HG02623 (cell line): ENCODE measurements at regions not wholly inside any gene's neighbourhood (a gene's known extent, or its start where the extent isn't known, plus 50 kb on each side); places are given as distances from the start of the nearest gene placed in this dataset.
"Not testable (repeated sequence)": the region's sequence is repeated elsewhere in the genome, so short reads cannot be mapped to it uniquely, and the experiment has no call there.

Experiments
- ATAC-seq: cut with Tn5 transposase; IDR thresholded peaks from one replicate; pipeline ENCODE4 v1.9.1; 2021; ENCODE audit warnings: moderate library complexity; ENCODE audit not compliant: unreplicated experiment

DNA sequence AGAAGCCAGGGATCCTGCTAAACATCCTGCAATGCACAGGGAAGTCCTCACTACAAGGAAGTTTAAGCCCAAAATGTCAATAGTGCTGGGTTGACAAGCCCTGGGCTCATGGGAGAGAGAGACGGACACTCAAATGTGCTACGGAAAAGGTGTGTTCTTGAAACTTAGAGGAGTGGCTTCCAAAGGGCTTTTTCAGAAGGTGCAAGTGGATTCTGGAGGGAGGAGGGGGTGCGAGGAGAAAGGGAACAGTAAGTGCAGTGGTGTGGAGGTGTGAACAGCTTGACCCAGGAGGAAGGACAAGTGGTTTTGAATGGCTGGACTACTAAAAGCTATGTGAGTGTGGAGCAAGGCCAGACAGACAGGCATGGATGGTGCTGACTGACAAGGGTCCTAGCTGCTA, 50.4 kb upstream of the CECR2 start:
- ATAC-seq = no peak

DNA sequence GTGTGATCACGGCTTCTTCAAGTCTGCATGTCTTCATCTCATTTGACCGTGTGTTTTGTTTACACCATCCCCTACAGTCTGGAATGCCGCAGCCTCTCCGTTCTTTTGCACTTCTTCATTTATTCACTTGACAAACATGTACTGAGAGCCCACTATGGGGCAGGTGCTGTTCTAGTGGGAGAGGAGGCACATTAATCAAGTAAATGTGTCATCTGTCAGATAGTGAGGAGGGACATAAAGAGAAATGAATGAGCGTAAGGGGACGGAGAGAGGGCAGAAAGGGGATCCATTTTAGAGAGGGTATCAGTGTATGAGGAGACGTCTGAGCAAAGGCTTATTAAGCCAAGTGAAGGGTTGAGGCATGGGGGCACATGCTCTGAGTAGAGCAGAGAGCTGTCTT, 54.0 kb upstream of the CECR2 start:
- no peak for ATAC-seq

DNA sequence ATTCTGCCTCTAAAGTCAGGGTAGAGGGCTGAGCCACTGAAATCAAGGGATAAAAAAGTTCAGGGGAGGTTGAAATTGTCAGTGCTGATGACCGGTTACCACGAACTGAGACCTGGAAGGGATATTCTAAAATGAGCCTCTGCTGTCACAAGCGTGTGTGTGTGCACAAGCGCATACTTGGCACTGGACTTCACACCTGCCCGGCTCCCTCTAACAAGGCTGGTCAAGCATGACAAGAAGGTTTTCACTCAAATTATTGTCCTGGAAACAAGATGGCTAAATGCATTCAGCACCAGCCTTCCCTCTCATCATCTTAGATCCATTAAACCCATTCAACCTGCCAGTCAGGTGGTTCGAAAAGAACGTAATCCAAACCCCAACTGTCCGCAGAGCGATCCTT, 54.8 kb upstream of the CECR2 start:
- no peak for ATAC-seq

DNA sequence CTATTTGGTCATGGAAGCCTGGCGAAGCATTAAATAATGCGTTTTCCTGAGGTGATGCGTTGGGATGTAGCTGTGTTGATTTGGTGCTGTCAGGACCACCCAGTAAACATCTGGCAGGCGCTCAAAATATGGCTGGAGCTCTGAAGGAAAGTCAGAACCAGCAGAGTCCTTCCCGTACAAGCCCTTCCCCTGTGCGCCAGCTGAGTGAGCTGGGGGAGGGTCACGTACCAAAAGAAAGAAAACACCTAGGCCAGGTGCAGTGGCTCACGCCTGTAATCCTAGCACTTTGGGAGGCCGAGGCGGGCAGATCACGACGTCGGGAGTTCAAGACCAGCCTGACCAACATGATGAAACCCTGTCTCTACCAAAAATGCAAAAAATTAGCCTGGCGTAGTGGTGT, 55.6 kb upstream of the CECR2 start:
- ATAC-seq = no peak

DNA sequence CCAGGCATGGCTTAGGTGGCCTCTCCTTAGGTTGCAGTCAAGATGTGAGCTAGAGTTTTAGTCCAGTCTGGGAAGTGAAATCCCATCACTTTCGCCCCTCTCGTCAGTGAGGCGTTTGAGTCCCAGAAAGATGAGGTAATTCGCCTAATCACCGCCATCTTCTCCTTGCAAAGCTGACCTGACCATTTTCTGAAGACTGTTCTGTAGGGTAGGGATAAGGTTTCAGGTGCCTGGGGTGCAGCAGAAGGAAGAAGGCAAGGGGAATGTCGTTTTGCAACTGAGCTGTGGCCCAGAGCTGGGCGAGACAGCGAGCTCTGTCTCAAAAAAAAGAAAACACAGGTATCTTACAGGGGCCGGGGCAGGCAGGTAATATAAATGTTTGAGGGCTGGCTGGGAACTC, 61.7 kb upstream of the CECR2 start:
- ATAC-seq = no peak

DNA sequence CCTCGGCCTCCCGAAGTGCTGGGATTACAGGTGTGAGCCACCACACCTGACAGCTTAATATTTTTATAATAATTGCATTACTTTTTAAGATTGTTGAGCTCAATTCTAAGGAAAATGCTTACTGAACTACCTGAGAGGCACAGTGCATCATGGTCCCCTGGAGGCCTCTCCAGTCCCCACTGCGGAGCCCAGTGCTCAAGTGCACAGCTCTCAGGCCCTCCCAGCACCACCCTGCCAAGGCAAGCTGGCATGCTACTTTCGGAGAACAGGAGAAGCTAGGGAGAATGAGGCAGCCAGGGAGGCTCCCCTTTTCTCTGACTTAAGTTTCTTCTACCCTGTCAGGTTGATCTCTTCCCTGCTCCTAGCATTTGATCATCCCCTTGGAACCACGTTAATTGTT, 64.2 kb upstream of the CECR2 start:
- ATAC-seq = no peak

DNA sequence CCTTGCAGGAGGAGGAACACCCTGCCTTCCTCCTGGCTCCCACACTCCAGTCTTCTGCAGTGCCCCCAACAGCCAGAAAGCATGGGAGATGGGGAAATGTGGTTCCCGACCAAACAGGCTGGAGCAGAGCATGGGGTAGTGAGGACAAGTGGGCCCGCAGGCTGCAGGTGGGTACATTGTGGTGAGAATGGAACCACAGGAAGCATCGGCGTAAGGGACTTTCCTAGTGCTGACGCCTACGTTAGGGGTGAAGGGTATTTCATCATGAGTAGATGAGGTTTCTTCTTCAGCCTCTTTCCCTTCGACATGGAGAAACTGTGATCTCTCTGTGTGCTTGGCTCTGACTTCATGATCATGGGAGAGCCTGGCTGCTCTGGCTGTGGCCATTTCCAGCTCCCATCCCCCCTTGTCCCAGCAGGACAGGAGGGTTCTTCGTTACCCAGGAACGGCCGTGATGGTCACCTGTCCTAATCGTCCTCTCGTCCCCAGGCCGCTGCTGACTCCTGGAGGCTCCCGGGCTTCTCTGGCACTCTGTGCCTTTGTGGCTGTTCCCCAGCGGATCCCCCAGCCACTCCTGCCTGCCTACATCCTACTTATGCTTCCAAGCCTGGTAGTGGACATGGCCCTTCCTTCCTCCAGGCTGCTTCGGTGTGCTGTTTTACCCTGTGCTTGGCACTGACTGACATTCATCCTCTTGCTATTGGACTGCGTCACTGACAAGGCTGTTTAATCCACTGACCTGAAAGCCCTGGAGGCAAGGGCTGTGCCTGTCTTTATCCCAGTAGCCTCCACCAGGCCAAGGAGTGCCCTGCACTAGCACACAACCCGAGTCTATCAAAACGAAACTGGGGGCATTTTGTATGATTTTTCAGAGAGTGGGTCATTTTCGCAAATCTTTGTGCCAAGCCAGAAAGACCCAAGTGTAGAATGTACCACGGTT, 65.2 kb upstream of the CECR2 start:
- peak; percentile 83 for ATAC-seq

DNA sequence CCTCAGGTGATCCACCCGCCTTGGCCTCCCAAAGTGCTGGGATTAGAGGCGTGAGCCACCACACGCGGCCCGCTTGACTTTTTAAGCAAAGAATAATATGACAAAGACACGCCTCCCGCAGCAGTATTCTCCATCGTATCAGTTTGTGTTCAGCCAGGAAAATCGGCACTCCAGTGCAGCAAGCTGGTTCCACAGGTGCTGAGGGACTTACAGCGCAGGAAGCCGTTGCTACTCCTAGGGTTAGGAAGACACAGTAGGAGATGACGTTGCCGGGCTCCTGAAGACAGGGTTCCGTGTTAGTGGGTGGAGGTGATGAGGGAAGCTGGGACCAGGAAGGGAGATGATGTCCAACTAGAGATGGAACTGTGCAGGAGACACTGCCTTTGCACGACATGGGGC, 65.8 kb upstream of the CECR2 start:
- no peak for ATAC-seq

DNA sequence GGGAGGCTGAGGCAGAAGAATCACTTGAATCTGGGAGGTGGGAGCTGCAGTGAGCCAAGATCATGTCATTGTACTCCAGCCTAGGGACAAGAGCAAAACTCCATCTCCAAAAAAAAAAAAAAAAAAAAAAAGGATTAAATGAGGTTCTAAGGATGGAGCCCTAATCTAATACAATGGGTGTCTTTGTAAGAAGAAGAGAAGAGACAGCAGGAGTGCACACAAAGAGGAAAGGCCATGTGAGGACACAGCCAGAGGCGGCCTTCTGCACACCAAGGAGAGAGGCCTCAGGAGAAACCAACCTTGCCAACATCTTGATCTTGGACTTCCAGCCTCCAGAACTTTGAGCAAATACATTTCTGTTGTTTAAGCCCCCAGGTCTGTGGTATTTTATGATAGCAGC, 66.6 kb upstream of the CECR2 start:
- no peak for ATAC-seq

DNA sequence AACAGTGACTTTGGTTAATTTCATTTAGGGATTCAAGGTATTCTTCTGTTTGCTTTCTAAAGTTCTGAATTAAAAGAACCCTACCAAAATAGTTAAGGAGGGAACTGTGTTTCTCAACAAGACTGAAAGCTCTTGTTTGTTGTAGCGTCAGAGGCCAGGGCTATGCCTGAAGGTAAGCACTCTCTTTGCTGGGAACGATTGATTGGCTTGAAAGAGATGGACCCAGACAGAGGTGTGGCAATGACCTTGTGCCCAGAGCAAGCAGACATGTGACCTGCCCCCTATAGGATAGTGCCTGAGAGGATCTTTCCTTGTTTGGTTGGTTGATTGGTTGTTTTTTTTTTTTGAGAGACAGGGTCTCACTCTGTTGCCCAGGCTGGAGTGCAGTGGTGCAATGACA, 68.3 kb upstream of the CECR2 start:
- no peak for ATAC-seq

DNA sequence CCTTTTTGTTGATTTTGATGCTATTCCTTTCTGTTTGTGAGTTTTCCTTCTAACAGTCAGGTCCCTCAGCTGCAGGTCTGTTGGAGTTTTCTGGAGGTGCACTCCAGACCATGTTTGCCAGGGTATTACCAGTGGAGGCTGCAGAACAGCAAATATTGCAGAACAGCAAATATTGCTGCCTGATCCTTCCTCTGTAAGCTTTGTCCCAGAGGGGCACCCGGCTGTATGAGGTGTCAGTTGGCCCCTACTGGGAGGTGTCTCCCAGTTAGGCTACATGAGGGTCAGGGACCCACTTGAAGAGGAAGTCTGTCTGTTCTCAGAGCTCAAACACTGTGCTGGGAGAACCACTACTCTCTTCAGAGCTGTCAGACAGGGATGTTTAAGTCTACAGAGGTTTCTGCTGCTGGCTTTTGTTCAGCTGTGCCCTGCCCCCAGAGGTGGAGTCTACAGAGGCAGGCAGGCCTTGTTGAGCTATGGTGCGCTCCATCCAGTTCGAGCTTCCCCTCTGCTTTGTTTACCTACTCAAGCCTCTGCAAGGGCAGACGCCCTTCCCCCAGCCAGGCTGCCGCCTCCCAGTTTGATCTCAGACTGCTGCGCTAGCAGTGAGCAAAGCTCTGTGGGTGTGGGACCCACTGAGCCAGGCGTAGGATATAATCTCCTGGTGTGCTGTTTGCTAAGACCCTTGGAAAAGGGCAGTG, 70.3 kb upstream of the CECR2 start:
- ATAC-seq = not testable (repeated sequence)

DNA sequence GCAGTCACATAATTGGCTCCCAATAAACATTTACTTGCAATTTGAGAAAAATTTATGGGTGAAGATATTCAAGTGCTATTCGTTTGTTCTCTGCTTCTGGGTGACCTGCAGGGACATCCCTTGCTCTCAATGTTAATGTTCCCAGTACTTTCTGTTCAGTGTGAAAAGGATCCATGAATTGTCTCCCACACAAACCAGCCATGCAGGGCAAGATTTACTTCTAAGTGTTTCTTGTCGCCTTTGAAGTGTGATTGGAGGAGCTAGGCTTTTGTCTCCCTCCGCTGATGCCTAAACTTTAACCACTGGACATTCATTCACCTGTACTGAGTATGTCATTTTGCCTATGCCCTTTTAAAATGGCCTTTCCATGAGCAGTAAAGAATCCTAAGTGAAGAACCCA, 66.4 kb upstream of the ADA2 start:
- no peak for ATAC-seq

DNA sequence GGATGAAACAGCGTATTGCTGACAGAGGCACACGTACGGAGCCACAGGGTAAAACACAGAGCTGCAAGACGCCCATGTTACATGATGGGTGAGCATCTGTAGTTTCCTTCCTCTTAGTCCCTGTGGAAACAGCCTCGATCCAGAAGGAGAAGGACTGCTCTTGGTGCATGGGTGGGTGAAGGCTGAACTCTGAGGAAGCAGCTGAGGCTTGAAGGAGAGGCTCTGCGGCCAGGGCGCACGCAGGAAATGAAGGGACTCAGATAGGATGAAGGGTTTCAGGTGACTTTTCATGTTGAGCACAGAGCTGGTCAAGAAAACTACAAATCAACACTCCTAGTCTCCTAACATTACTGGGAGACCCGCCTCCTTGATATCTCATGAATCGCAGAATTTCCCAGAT, 65.7 kb upstream of the ADA2 start:
- no peak for ATAC-seq

DNA sequence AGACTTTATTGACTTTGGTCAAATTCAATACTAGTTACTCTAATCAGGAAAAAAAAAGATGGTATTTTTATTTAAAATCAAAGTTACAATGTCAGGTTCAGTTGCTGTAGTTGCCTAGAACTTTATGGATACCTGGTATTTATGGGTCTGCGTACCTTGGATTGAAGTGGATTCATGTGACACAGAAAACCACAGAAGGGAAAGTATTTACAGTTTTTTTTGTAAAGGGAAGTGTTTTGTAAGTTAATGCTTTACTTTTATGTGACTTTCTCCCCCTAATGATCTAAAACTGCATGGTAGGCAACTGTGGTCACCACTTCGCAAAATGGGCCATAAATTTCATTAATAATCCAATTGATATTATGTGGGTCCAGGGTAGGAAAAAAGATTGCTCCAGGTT, 65.2 kb upstream of the ADA2 start:
- no peak for ATAC-seq

DNA sequence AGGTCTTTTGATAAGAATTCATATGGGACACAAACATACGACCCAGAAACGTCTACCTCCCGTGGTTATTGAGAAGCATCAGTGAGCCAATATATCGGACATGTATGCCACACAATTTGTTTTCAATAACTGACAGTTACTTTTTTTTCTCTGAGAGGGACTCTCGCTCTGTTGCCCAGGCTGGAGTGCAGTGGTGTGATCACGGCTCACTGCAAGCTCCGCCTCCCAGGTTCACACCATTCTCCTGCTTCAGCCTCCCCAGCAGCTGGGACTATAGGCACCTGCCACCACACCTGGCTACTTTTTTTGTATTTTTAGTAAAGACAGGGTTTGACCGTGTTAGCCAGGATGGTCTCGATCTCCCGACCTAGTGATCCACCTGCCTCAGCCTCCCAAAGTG, 64.6 kb upstream of the ADA2 start:
- ATAC-seq = not testable (repeated sequence)

DNA sequence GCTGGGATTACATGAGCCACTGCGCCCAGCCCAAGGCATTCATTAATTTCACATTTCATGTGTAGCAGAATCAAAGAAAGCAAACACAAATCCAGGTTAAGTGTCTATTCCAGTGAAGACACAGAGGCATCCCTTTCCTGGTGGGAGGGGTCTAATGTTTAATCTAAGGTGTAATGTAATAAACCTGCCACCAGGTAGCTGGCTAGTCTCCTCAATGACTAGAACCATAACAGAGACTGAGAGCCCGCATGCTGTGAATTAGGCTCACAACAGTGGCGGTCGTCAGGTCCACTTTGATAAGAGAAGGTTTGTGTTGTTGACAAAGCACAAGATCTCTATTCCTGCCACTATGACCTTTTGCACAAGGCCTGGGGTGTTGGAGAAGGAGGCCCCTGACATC, 64.2 kb upstream of the ADA2 start:
- no peak for ATAC-seq

DNA sequence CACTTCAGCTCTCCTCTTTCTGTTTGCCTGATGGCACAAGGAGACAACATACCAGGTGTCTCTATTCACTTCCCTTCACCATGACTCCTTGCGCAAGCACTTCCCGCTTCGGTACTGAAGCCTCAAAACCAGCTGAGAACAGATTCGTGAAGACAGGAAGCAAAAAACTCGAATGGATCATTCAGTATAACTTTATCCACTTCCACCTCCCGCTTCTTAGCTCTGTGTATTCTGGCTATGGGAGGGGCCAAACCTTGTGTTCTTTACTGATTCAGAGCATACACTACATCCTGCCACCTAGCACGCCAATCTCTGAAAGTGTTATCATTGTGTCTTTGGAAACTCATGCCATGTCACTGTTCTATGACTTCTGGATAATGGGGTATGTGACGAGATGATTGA, 62.2 kb upstream of the ADA2 start:
- ATAC-seq = no peak

DNA sequence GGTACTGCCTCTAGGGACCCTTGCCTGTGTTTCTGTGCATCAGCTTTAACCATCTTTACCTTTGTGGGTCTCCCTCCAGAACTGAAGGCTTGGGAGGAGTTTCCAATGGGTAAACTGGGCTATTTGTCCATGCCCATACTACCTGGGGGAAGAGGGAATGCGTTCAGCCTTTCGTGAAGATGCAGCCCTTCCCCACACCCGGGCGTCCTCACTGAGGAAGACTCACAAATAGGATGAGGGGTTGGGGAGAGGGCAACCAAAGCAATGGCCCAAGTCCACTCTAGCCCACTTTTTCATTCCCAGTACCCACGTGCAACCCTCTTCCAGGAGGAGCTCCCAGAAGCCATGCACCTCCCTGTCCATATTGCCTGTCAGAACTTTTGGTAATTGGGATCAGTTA, 61.8 kb upstream of the ADA2 start:
- no peak for ATAC-seq

DNA sequence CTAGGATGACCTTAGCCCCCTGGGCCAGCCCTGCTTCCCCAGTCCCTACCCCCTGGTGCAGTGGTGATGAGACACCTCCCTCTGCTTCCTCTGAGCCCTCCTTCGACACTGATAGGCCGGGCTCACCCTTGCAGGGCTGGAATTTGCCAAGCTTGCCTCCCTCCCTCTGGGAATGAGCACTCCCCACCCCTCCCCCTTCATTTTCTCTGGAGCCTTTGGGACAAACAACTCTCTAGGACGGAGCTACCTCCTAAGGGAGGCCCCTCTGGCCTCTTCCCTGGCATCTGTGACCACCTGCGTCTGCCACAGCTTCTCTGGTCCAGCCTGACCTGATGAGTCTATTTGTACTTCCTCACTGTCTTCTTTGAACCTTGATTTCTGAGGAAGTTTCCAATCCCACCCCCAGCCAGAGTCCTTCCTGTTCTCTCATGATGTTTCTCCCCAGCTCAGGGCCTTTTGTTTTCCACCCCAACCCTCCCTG, 53.3 kb upstream of the ADA2 start:
- ATAC-seq = no peak

DNA sequence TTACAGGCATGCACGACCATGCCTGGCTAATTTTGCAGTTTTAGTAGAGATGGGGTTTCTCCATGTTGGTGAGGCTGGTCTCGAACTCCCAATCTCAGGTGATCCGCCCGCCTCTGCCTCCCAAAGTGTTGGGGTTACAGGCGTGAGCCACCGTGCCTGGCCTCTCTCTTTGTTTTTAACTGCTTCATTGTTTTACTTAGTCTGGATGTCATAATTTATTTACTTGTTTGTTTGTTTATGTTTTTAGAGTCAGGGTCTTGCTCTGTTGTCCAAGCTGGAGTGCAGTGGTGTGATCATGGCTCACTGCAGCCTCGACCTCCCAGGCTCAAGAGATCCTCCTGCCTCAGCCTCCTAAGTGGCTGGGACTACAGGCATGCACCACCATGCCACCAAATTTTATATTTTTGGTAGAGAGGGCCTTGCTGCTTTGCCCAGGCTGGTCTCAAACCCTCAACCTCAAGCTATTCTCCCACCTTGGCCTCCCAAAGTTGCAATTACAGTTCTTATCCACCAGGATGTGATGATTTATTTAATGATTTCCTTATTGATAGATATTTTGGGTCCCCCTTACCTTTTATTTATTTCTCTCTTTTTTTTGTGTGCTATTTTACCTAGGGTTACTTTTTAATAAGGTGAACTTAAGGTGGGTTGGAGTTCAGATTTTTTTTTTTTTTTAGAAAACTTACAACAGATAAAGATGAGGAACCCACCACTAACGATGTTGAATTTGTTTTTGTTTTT, 52.6 kb upstream of the ADA2 start:
- ATAC-seq = no peak

DNA sequence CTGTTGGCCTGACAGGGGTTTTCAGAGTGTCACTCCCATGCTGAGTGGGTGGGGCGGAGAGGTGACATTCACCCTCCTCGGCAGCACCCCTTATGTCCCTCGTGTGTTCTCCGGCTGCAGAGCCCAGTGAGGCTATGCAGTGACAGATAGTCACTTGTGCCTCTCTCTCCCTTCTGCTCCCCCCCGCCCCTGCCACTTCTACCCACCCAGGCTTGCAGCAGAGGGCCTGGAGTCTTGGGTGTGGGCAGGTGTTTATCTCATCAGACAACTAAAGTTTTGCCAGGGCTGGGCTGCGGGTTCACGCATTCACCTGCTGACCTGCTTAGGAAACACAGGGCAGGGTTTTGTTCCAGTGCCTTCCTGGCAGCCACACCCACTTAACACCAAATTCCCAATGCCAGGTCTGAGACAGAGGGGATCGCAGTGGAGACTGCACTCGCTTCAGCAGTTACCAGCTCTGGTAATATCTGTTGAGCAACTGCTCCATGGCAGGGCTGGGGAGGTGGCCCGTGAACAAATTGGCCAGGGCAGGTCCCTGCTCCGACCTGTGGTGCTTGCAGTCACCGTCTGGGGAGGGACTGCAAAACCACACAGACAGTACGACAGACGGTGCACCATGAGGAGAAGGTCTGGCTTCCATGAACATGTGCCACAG, 50.5 kb upstream of the ADA2 start:
- ATAC-seq = no peak
